HPDE6-E6E7 (cell line): ENCODE measurements at regions not wholly inside any gene's neighbourhood (a gene's known extent, or its start where the extent isn't known, plus 50 kb on each side); places are given as distances from the start of the nearest gene placed in this dataset.
"Not testable (repeated sequence)": the region's sequence is repeated elsewhere in the genome, so short reads cannot be mapped to it uniquely, and the experiment has no call there.

Experiments used
- DNase-seq: peaks from one replicate; pipeline ENCODE4 v3.0.0; 2011; ENCODE audit warnings: missing footprints; ENCODE audit errors: extremely low spot score

- DNase-seq = not testable (repeated sequence)
Observed at GRCh38 chr10:46095943-46096342, 49.9 kb upstream of the MSMB start.

- DNase-seq = no peak
Observed at GRCh38 chr10:46096446-46096845, 50.4 kb upstream of the MSMB start.

- DNase-seq = no peak
Observed at GRCh38 chr10:46096909-46097575, 51.0 kb upstream of the MSMB start.

- DNase-seq = no peak
Observed at GRCh38 chr10:46097576-46098317, 51.7 kb upstream of the MSMB start.

GRCh38 chr10:46098386-46098785 is 52.3 kb upstream of the MSMB start:
- DNase-seq = no peak

- not testable (repeated sequence) for DNase-seq
Observed at GRCh38 chr10:46098925-46099324, 52.9 kb upstream of the MSMB start.

GRCh38 chr10:46104071-46104585 is 58.1 kb upstream of the MSMB start:
- no peak for DNase-seq

- DNase-seq = not testable (repeated sequence)
Observed at GRCh38 chr10:46105416-46105815, 59.3 kb upstream of the MSMB start.

- not testable (repeated sequence) for DNase-seq
Observed at GRCh38 chr10:46105856-46106409, 59.9 kb upstream of the MSMB start.

- DNase-seq = peak; percentile 11
Observed at GRCh38 chr10:46106410-46107255, 60.6 kb upstream of the MSMB start.

GRCh38 chr10:46108158-46108499 is 62.1 kb upstream of the MSMB start:
- DNase-seq = not testable (repeated sequence)

- DNase-seq = not testable (repeated sequence)
Observed at GRCh38 chr10:46154271-46154670, 108.2 kb upstream of the MSMB start.

GRCh38 chr10:46154683-46155082 is 108.6 kb upstream of the MSMB start:
- DNase-seq = not testable (repeated sequence)

- DNase-seq = not testable (repeated sequence)
Observed at GRCh38 chr10:46156866-46157265, 110.8 kb upstream of the MSMB start.

- no peak for DNase-seq
Observed at GRCh38 chr10:46169736-46170135, 117.1 kb upstream of the ANTXRL start.

GRCh38 chr10:46170789-46171188 is 116.0 kb upstream of the ANTXRL start:
- DNase-seq = no peak

- peak; percentile 0 for DNase-seq
Observed at GRCh38 chr10:46171661-46172060, 115.1 kb upstream of the ANTXRL start.

- no peak for DNase-seq
Observed at GRCh38 chr10:46175296-46175695, 111.5 kb upstream of the ANTXRL start.

GRCh38 chr10:46175831-46176230 is 111.0 kb upstream of the ANTXRL start:
- DNase-seq = no peak

- DNase-seq = not testable (repeated sequence)
Observed at GRCh38 chr10:46187431-46187830, 99.4 kb upstream of the ANTXRL start.

GRCh38 chr10:46197050-46197449 is 89.7 kb upstream of the ANTXRL start:
- no peak for DNase-seq

- DNase-seq = no peak
Observed at GRCh38 chr10:46198516-46198915, 88.3 kb upstream of the ANTXRL start.
